Keratinocyte (primary cell): ENCODE measurements at regions not wholly inside any gene's neighbourhood (a gene's known extent, or its start where the extent isn't known, plus 50 kb on each side); places are given as distances from the start of the nearest gene placed in this dataset.

Experiments
- DNase-seq: peaks from one replicate; pipeline ENCODE4 v3.0.0-alpha.2; 2011; ENCODE audit warnings: low read depth, missing footprints, low spot score
- FAIRE-seq: peaks from 2 replicates; lab custom pipeline; 2011; peaks lifted over from hg19 to GRCh38; lab: Jason Lieb, UNC
- H2AFZ ChIP-seq: 2 replicates; pipeline ENCODE4 v1.6.0; 2012; ENCODE audit warnings: low read length, control low read depth, inconsistent platforms; ENCODE audit not compliant: control insufficient read depth
- H3K27ac ChIP-seq: 2 replicates; pipeline ENCODE4 v1.5.1; 2011; ENCODE audit warnings: low read length; ENCODE audit not compliant: control insufficient read depth, insufficient read depth
- H3K27me3 ChIP-seq: 3 replicates; pipeline ENCODE4 v1.6.0; 2011; ENCODE audit warnings: low read length; ENCODE audit not compliant: control insufficient read depth, insufficient read depth; ENCODE audit errors: extremely low read depth
- H3K36me3 ChIP-seq, 2 experiments: 2 replicates in 1 of 2; 3 replicates in 1 of 2; pipeline ENCODE4 v1.5.1; 2011; ENCODE audit warnings: low read length in 2 of 2, mild to moderate bottlenecking in 1 of 2; ENCODE audit not compliant: control insufficient read depth in 2 of 2, insufficient read depth in 2 of 2; ENCODE audit errors: extremely low read depth in 1 of 2
- H3K4me1 ChIP-seq: 3 replicates; pipeline ENCODE4 v1.5.1; 2011; ENCODE audit warnings: low read length; ENCODE audit not compliant: control insufficient read depth, insufficient read depth; ENCODE audit errors: extremely low read depth
- H3K4me2 ChIP-seq: 3 replicates; pipeline ENCODE4 v1.6.0; 2011; ENCODE audit warnings: low read depth, low read length; ENCODE audit not compliant: control insufficient read depth, insufficient read depth; ENCODE audit errors: extremely low read depth
- H3K4me3 ChIP-seq, 3 experiments: fragments of 200-600 bp in 1 of 3; sonication (generic) in 1 of 3; 2 replicates in 2 of 3; 3 replicates in 1 of 3; pipeline ENCODE4 v1.5.1; 2011 to 2016; ENCODE audit warnings: low read length in 3 of 3, mild to moderate bottlenecking in 3 of 3, control low read depth in 2 of 3, inconsistent platforms in 1 of 3, low read depth in 1 of 3, mixed read lengths in 1 of 3, mixed run types in 1 of 3, moderate library complexity in 1 of 3; ENCODE audit not compliant: control insufficient read depth in 2 of 3, insufficient read depth in 2 of 3; ENCODE audit errors: extremely low read depth in 1 of 3
- H3K79me2 ChIP-seq: 2 replicates; pipeline ENCODE4 v1.6.0; 2012; ENCODE audit warnings: low read length; ENCODE audit not compliant: control insufficient read depth, insufficient read depth
- H3K9ac ChIP-seq: 3 replicates; pipeline ENCODE4 v1.6.0; 2011; ENCODE audit warnings: low read length; ENCODE audit not compliant: control insufficient read depth, insufficient read depth; ENCODE audit errors: extremely low read depth
- H3K9me1 ChIP-seq: 3 replicates; pipeline ENCODE4 v1.6.0; 2011; ENCODE audit warnings: low read length; ENCODE audit not compliant: control insufficient read depth, insufficient read depth; ENCODE audit errors: extremely low read depth
- H3K9me3 ChIP-seq: 2 replicates; pipeline ENCODE4 v1.5.1; 2012; ENCODE audit warnings: low read depth, low read length; ENCODE audit not compliant: control insufficient read depth
- H4K20me1 ChIP-seq: 3 replicates; pipeline ENCODE4 v1.6.0; 2011; ENCODE audit warnings: low read length; ENCODE audit not compliant: control insufficient read depth, insufficient read depth; ENCODE audit errors: extremely low read depth
- CTCF ChIP-seq, 3 experiments: IDR thresholded peaks in 1 of 3; conservative IDR thresholded peaks in 1 of 3; optimal IDR thresholded peaks in 1 of 3; 2 replicates in 2 of 3; 3 replicates in 1 of 3; pipeline versions ENCODE3 to v1.5.1; 2011; ENCODE audit warnings: low read length in 3 of 3, mild to moderate bottlenecking in 3 of 3, moderate library complexity in 2 of 3, control low read depth in 1 of 3, inconsistent platforms in 1 of 3; ENCODE audit not compliant: insufficient read depth in 2 of 3; ENCODE audit errors: extremely low read depth in 1 of 3
- EZH2 ChIP-seq: IDR thresholded peaks from one replicate; pipeline ENCODE4 v1.6.1; 2012; ENCODE audit warnings: inconsistent platforms, mild to moderate bottlenecking, low read length, moderate library complexity
- dilution Hi-C: fragments of 300-500 bp; cut with MboI; formaldehyde crosslinking; loops from one replicate; pipeline ENCODE4 v1.7.0; 2020; ENCODE audit warnings: low sequenced_read_pairs; ENCODE audit not compliant: extremely low pct_ligation_motif_present

DNA sequence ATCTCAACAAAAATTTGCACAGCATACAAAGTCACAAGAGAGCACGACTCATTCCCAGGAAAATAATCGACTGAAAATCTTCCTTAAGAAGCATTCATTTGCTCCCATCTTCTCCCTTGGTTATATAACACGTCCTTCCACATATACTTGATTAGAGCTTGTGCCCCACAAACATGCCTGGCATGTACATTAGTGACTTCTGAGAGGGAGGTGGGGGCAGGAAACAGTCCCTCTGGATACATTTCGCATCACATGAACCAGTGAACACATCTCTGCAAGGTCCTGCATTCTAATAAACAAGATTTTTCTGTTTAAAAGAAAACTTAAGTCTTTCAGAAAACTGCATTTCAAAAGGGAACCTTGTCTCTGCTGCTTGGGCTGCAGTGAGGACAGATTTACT, 54.1 kb upstream of the IGLL5 start:
- no peaks in the 10 kb centered on the region for H3K27me3 ChIP-seq
- H3K4me3 ChIP-seq = no peak overlapping the region
- dilution Hi-C loops = no loop called here
- no peaks in the 10 kb centered on the region for H4K20me1 ChIP-seq
- H3K27ac ChIP-seq = no peak overlapping the region
- H3K36me3 ChIP-seq = no peaks in the 10 kb centered on the region
- FAIRE-seq = no peak
- H2AFZ ChIP-seq = no peak overlapping the region
- H3K9me1 ChIP-seq = no peaks in the 10 kb centered on the region
- no peaks in the 10 kb centered on the region for H3K4me1 ChIP-seq
- no peak overlapping the region for H3K9ac ChIP-seq
- no peaks in the 10 kb centered on the region for H3K79me2 ChIP-seq
- TF ChIP-seq CTCF (optimal IDR thresholded peaks at IDR 0.05 in 1 of 3, IDR thresholded peaks at IDR 0.05 in 1 of 3, conservative IDR thresholded peaks at IDR 0.05 in 1 of 3; ENCODE audit: extremely low read depth in 1 of 3, insufficient read depth in 2 of 3, low read length in 3 of 3) (no peak), EZH2 (no peak)
- DNase-seq = no peak
- no peak overlapping the region for H3K4me2 ChIP-seq
- no peaks in the 10 kb centered on the region for H3K9me3 ChIP-seq

DNA sequence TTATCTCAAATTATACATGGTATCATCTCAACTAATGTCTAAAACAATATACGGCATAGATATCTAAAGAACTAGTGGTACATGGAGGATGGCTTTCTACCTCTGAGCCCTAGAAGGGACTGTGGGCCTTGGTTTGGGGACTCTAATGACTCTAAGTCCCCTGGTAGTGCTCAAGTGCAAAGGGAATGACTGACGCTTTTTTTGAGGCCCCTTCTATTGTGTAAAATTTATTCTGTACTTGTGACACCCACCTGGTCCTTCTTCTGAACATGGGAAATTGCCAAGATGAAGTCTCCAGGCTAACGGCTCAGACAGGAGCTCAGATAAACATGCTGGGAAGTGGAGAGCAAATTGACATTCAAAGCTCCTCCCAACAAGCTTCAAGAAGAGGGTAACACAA, 53.4 kb upstream of the IGLL5 start:
- H3K4me3 ChIP-seq = no peak overlapping the region
- DNase-seq = no peak
- H2AFZ ChIP-seq = no peak overlapping the region
- H3K79me2 ChIP-seq = no peaks in the 10 kb centered on the region
- no peaks in the 10 kb centered on the region for H3K4me1 ChIP-seq
- no peak overlapping the region for H3K4me2 ChIP-seq
- dilution Hi-C loops = no loop called here
- H3K27ac ChIP-seq = no peak overlapping the region
- H4K20me1 ChIP-seq = no peaks in the 10 kb centered on the region
- H3K9me3 ChIP-seq = no peaks in the 10 kb centered on the region
- no peaks in the 10 kb centered on the region for H3K27me3 ChIP-seq
- no peak for FAIRE-seq
- H3K36me3 ChIP-seq = no peaks in the 10 kb centered on the region
- H3K9me1 ChIP-seq = no peaks in the 10 kb centered on the region
- H3K9ac ChIP-seq = no peak overlapping the region
- no peak for TF ChIP-seq EZH2
- no peak for TF ChIP-seq CTCF (optimal IDR thresholded peaks at IDR 0.05 in 1 of 3, IDR thresholded peaks at IDR 0.05 in 1 of 3, conservative IDR thresholded peaks at IDR 0.05 in 1 of 3; ENCODE audit: extremely low read depth in 1 of 3, insufficient read depth in 2 of 3, low read length in 3 of 3)
